GM18868 (cell line): ENCODE measurements at regions not wholly inside any gene's neighbourhood (a gene's known extent, or its start where the extent isn't known, plus 50 kb on each side); places are given as distances from the start of the nearest gene placed in this dataset.
"Not testable (repeated sequence)": the region's sequence is repeated elsewhere in the genome, so short reads cannot be mapped to it uniquely, and the experiment has no call there.

Experiments
- ATAC-seq: cut with Tn5 transposase; IDR thresholded peaks from one replicate; pipeline ENCODE4 v1.9.1; 2021; ENCODE audit warnings: mild to moderate bottlenecking, moderate library complexity; ENCODE audit not compliant: unreplicated experiment

- no peak for ATAC-seq
Measured at GRCh38 chr5:84885485-84886258, 501.0 kb upstream of the EDIL3 start.

DNA sequence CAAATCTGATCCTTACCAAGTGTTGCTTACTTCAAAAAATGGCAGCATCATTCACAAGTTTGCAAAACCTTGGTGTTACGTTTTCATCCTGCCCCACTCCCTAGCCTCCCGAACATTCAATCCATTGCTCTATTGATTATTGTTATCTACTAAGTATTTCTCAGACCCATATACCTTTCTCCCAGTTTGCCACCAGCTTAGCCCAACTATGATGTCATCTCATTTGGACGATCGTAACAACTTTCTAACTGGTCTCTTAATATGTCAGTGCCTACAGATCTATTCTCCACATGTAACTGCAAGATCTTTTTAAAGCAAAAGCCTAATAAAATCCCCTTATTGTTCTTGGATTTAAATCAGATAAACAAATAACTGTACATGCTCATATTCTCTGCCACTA, 497.1 kb upstream of the EDIL3 start:
- ATAC-seq, result no peak

- no peak for ATAC-seq
Measured at GRCh38 chr5:84874196-84874595, 489.5 kb upstream of the EDIL3 start.

- no peak for ATAC-seq
Measured at GRCh38 chr5:84872768-84873167, 488.1 kb upstream of the EDIL3 start.

GRCh38 chr5:84870369-84870768, 485.7 kb upstream of the EDIL3 start:
- peak; percentile 47 for ATAC-seq

- ATAC-seq, result no peak
Measured at GRCh38 chr5:84869675-84870074, 485.0 kb upstream of the EDIL3 start.

DNA sequence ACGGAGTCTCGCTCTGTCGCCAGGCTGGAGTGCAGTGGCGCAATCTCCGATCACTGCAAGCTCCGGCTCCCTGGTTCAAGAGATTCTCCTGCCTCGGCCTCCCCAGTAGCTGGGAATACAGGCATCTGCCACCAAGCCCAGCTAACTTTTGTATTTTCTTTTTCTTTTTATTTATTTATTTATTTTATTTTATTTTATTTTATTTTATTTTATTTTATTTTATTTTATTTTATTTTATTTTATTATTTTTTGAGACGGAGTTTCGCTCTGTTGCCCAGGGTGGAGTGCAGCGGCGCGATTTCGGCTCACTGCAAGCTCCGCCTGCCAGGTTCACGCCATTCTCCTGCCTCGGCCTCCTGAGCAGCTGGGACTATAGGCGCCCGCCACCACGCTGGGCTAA, 479.3 kb upstream of the EDIL3 start:
- not testable (repeated sequence) for ATAC-seq

- no peak for ATAC-seq
Measured at GRCh38 chr5:84863020-84863419, 478.3 kb upstream of the EDIL3 start.

DNA sequence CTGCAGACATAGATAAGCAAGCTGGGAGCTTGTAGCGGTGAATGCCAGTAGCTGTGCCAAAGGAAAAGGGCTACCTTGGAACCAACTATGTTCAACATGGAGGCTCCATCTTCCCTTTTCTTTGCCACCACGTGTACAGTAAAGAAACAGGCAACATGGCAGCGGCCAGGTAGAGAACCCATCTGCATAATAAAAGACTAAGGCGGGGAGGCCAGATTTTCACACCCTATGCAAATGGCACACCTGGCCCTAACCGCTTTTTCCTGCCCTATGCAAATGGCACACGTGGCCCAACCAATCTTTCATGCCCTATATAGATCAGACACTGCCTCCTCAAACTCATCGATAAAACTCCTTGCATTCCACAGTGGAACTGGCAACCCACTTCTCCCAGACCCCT, 477.5 kb upstream of the EDIL3 start:
- ATAC-seq, result no peak

GRCh38 chr5:84861306-84861705, 476.6 kb upstream of the EDIL3 start:
- ATAC-seq, result no peak

DNA sequence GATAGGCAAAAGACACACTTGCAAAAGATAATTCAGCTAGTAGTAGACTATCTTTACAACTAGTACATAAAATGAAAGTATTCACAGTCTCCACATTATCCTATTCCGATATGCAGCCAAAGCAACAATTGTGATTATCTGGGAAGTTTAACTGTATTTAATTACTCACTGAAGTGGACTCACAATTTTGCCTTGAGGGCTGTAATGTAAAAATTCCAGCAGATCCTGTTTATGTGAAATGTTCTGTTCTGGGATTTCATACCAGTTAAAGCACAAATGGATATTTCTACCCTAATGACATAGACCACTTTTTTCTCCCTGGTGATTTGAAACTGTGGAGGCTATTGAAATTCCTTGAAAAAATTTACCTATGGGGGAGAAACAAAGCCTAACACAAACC, 474.4 kb upstream of the EDIL3 start:
- ATAC-seq, result no peak

GRCh38 chr5:84831701-84832100, 447.0 kb upstream of the EDIL3 start:
- ATAC-seq, result no peak

GRCh38 chr5:84830265-84830664, 445.6 kb upstream of the EDIL3 start:
- no peak for ATAC-seq

- no peak for ATAC-seq
Measured at GRCh38 chr5:84825606-84826005, 440.9 kb upstream of the EDIL3 start.

- ATAC-seq, result no peak
Measured at GRCh38 chr5:84821924-84822323, 437.2 kb upstream of the EDIL3 start.

GRCh38 chr5:84817953-84818352, 433.3 kb upstream of the EDIL3 start:
- no peak for ATAC-seq

GRCh38 chr5:84816746-84817547, 432.3 kb upstream of the EDIL3 start:
- no peak for ATAC-seq

DNA sequence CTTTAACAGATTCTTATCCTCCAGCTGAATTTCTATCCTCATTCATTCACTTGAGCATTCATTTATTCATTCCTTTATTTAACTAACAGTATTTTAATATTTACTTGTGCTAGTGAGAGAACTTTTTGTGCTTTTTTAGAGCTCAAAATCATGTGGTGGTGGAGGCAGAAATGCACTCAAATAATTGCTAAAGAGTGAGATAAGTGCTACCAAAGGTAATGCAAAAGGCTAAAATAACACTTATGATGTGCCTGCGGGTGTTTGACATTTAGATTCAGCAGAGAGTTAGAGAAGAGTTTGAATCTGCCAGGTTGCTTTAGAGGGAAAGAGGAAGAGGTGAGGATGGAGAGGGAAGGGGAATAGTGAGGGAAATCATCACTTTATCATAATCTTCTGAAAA, 431.5 kb upstream of the EDIL3 start:
- ATAC-seq, result no peak

DNA sequence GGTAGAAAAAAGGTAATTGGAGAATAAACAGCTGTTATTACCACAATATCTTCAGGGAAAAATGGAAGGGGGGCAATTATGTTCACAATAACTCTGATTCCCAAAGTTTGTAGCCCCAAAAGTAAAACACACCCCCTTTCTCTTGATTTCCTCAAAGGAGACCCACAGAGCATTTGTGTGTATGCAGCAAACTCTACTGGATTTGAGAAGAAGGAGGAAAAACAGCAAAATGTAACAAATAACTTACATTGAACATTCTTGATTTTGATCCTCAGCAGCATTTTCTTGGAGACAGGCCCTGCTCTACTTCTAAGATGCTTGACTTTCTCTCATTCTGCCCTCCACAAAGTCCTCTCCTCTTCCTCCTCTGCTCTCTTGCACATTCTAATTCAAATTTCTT, 420.8 kb upstream of the EDIL3 start:
- no peak for ATAC-seq

- ATAC-seq, result no peak
Measured at GRCh38 chr5:84796399-84796798, 411.7 kb upstream of the EDIL3 start.

DNA sequence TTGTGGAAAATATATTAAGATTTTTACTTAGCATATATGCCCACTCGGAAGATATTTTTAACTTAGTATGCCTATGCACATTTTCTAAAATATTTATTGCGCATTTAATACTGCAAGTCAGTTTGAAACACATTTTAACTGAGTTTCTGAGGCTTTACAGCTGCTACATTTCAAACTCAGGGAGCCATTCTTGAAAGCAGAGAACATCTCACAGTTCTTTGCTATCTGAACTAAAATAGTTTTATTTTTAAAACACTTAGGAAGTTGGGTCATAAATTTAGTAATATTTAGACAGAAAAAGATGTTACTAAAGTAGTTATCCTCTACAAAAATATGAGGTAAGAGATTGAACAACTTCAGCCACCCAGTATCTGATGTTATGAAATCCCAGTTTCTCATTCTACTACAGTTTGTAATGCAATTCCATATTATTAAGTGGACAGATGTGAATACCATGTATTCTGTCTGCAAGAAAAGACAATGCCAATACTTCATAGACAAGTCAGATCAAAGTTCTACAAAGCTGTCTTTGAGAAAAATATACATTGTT, 409.9 kb upstream of the EDIL3 start:
- ATAC-seq, result no peak

GRCh38 chr5:84791730-84792129, 407.1 kb upstream of the EDIL3 start:
- ATAC-seq, result no peak
